GM19025 (cell line): ENCODE measurements at regions not wholly inside any gene's neighbourhood (a gene's known extent, or its start where the extent isn't known, plus 50 kb on each side); places are given as distances from the start of the nearest gene placed in this dataset.
"Not testable (repeated sequence)": the region's sequence is repeated elsewhere in the genome, so short reads cannot be mapped to it uniquely, and the experiment has no call there.

Experiments used
- ATAC-seq: cut with Tn5 transposase; IDR thresholded peaks from one replicate; pipeline ENCODE4 v1.9.1; 2021; ENCODE audit warnings: mild to moderate bottlenecking, low read depth, moderate library complexity; ENCODE audit not compliant: unreplicated experiment

GRCh38 chr1:172912765-172913260, 137.9 kb downstream of the TNFSF18 start:
- no peak for ATAC-seq

GRCh38 chr1:172914501-172915144, 136.1 kb downstream of the TNFSF18 start:
- ATAC-seq: no peak

- no peak for ATAC-seq
These were observed 135.5 kb downstream of the TNFSF18 start for GRCh38 chr1:172915271-172915670.

GRCh38 chr1:172916116-172916515, 134.6 kb downstream of the TNFSF18 start:
- ATAC-seq: no peak

GRCh38 chr1:172917972-172918371, 132.8 kb downstream of the TNFSF18 start:
- no peak for ATAC-seq

GRCh38 chr1:172918478-172918877, 132.3 kb downstream of the TNFSF18 start:
- no peak for ATAC-seq

GRCh38 chr1:172926070-172926469, 124.7 kb downstream of the TNFSF18 start:
- ATAC-seq: no peak

GRCh38 chr1:172928412-172928811, 122.3 kb downstream of the TNFSF18 start:
- ATAC-seq: no peak

- no peak for ATAC-seq
These were observed 121.7 kb downstream of the TNFSF18 start for GRCh38 chr1:172929006-172929405.

- ATAC-seq: no peak
These were observed 120.6 kb downstream of the TNFSF18 start for GRCh38 chr1:172930142-172930541.

GRCh38 chr1:172931340-172931739, 119.4 kb downstream of the TNFSF18 start:
- ATAC-seq: no peak

GRCh38 chr1:172931761-172932160, 119.0 kb downstream of the TNFSF18 start:
- no peak for ATAC-seq

- no peak for ATAC-seq
These were observed 117.8 kb downstream of the TNFSF18 start for GRCh38 chr1:172932981-172933380.

GRCh38 chr1:172934417-172934762, 116.4 kb downstream of the TNFSF18 start:
- ATAC-seq: no peak

- ATAC-seq: no peak
These were observed 115.6 kb downstream of the TNFSF18 start for GRCh38 chr1:172935062-172935592.

- no peak for ATAC-seq
These were observed 114.6 kb downstream of the TNFSF18 start for GRCh38 chr1:172936088-172936645.

- ATAC-seq: no peak
These were observed 112.1 kb downstream of the TNFSF18 start for GRCh38 chr1:172938681-172939080.

GRCh38 chr1:172939475-172939874, 111.3 kb downstream of the TNFSF18 start:
- ATAC-seq: no peak

GRCh38 chr1:172940174-172940855, 110.4 kb downstream of the TNFSF18 start:
- no peak for ATAC-seq

- ATAC-seq: no peak
These were observed 109.3 kb downstream of the TNFSF18 start for GRCh38 chr1:172941471-172941870.

- ATAC-seq: no peak
These were observed 108.8 kb downstream of the TNFSF18 start for GRCh38 chr1:172941945-172942344.

GRCh38 chr1:172943138-172943537, 107.6 kb downstream of the TNFSF18 start:
- not testable (repeated sequence) for ATAC-seq
